Neural progenitor cell (in vitro differentiated cells): ENCODE measurements at regions not wholly inside any gene's neighbourhood (a gene's known extent, or its start where the extent isn't known, plus 50 kb on each side); places are given as distances from the start of the nearest gene placed in this dataset.

Source experiments
- EZH2phosphoT487 ChIP-seq: fragments of 200-600 bp; sonication (generic); IDR thresholded peaks from 2 replicates; pipeline ENCODE4 v1.6.1; 2017; ENCODE audit warnings: antibody characterized with exemption
- TF ChIP-seq, protein P1 (sequence below): fragments of 200-600 bp; sonication (generic); IDR thresholded peaks from 2 replicates; pipeline ENCODE4 v1.5.1; 2017; ENCODE audit warnings: antibody characterized with exemption, mild to moderate bottlenecking

DNA sequence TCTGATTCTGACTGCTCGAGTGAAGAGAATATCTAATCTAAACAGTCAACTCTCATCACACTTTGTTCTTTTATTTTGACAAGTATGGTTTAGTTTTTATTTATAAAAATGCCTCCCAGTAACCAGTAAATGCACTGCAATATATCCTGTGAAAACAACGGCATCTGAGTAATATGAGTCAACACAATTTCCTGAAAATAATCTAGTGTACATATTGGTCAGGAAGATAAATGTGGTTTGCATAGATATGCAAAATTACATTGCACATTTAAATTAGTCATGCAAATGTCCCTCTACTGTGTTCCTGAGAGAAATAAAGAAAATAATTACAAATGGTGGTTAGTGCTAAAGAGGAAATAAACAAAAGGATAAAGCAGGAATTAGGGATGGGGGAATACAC, 1190.7 kb upstream of the SEL1L start:
- TF ChIP-seq, protein P1, sequence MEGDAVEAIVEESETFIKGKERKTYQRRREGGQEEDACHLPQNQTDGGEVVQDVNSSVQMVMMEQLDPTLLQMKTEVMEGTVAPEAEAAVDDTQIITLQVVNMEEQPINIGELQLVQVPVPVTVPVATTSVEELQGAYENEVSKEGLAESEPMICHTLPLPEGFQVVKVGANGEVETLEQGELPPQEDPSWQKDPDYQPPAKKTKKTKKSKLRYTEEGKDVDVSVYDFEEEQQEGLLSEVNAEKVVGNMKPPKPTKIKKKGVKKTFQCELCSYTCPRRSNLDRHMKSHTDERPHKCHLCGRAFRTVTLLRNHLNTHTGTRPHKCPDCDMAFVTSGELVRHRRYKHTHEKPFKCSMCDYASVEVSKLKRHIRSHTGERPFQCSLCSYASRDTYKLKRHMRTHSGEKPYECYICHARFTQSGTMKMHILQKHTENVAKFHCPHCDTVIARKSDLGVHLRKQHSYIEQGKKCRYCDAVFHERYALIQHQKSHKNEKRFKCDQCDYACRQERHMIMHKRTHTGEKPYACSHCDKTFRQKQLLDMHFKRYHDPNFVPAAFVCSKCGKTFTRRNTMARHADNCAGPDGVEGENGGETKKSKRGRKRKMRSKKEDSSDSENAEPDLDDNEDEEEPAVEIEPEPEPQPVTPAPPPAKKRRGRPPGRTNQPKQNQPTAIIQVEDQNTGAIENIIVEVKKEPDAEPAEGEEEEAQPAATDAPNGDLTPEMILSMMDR = no peak
- no peak for TF ChIP-seq EZH2phosphoT487
